CD4-positive, alpha-beta T cell (primary cell): ENCODE measurements at regions not wholly inside any gene's neighbourhood (a gene's known extent, or its start where the extent isn't known, plus 50 kb on each side); places are given as distances from the start of the nearest gene placed in this dataset.

Experiments used
- ATAC-seq: fragments of 200-7000 bp; cut with Tn5 transposase; one replicate; pipeline ENCODE4 v1.10.0; 2022; ENCODE audit warnings: mild to moderate bottlenecking; ENCODE audit not compliant: poor library complexity
- CTCF ChIA-PET: fragments of 350-600 bp; sonication (Branson Sonifier 250); formaldehyde crosslinking; loops from one replicate; lab custom pipeline; 2021; ENCODE audit warnings: antibody characterized with exemption, inconsistent platforms; lab: Charles Lee
- POLR2A ChIA-PET: fragments of 350-600 bp; sonication (Branson Sonifier 250); formaldehyde crosslinking; loops from one replicate; lab custom pipeline; 2021; ENCODE audit warnings: antibody characterized with exemption, inconsistent platforms; lab: Charles Lee
- DNase-seq, 14 experiments: peaks; one replicate each; pipeline ENCODE4 v3.0.0-alpha.2; 2013 to 2020; ENCODE audit warnings: mixed read lengths in 2 of 14
- H3K27ac ChIP-seq, 2 donors: one replicate each; pipeline versions ENCODE4 v1.5.1 to v1.7.0; 2013; ENCODE audit warnings: low read length in 2 of 2, low read depth in 1 of 2, mild to moderate bottlenecking in 1 of 2
- H3K27me3 ChIP-seq, 2 experiments: 1 replicate in 1 of 2; 2 replicates in 1 of 2; pipeline versions ENCODE4 v1.6.1 to v1.7.0; 2013; ENCODE audit warnings: low read length in 2 of 2, control low read depth in 1 of 2, mild to moderate bottlenecking in 1 of 2, moderate library complexity in 1 of 2; ENCODE audit not compliant: insufficient read depth in 2 of 2, control insufficient read depth in 1 of 2
- H3K36me3 ChIP-seq: one replicate; pipeline ENCODE4 v1.6.1; 2013; ENCODE audit warnings: low read length, control low read depth; ENCODE audit not compliant: insufficient read depth
- H3K4me1 ChIP-seq: one replicate; pipeline ENCODE4 v1.6.1; 2013; ENCODE audit warnings: low read length, control low read depth; ENCODE audit not compliant: insufficient read depth
- H3K4me3 ChIP-seq: one replicate; pipeline ENCODE4 v1.5.1; 2013; ENCODE audit warnings: mild to moderate bottlenecking, low read length, moderate library complexity
- H3K9me3 ChIP-seq, 2 experiments: 1 replicate in 1 of 2; 2 replicates in 1 of 2; pipeline versions ENCODE4 v1.6.1 to v1.7.0; 2013; ENCODE audit warnings: low read length in 2 of 2, mild to moderate bottlenecking in 2 of 2, control low read depth in 1 of 2, moderate library complexity in 1 of 2; ENCODE audit not compliant: control insufficient read depth in 1 of 2, insufficient read depth in 1 of 2
- H3K27ac Mint-ChIP-seq: one replicate; pipeline ENCODE4 v1.8.0; 2020; ENCODE audit warnings: mixed read lengths
- H3K27me3 Mint-ChIP-seq: one replicate; pipeline ENCODE4 v1.8.0; 2021; ENCODE audit warnings: mixed read lengths
- H3K36me3 Mint-ChIP-seq: one replicate; pipeline ENCODE4 v1.8.0; 2021; ENCODE audit warnings: low read depth, mixed read lengths
- H3K4me1 Mint-ChIP-seq: one replicate; pipeline ENCODE4 v1.8.0; 2021; ENCODE audit warnings: low read depth, mixed read lengths
- H3K4me3 Mint-ChIP-seq: one replicate; pipeline ENCODE4 v1.8.0; 2020; ENCODE audit warnings: mild to moderate bottlenecking, mixed read lengths
- H3K9me3 Mint-ChIP-seq: one replicate; pipeline ENCODE4 v1.8.0; 2020; ENCODE audit warnings: mixed read lengths
- CTCF ChIP-seq: fragments of 200-600 bp; IDR thresholded peaks from one replicate; pipeline ENCODE4 v1.8.0; 2022; ENCODE audit warnings: antibody characterized with exemption, mild to moderate bottlenecking
- intact Hi-C, 2 experiments: fragments of 100-400 bp; cut with DNase I in 1 of 2; cut with micrococcal nuclease in 1 of 2; formaldehyde crosslinking; loops; one replicate each; pipeline versions ENCODE4 v1.15.1 to v1.9.0; 2023 to 2025; cut with DNase I, micrococcal nuclease

- Histone ChIP-seq H3K36me3 (no peaks in the 10 kb centered on the region), H3K4me1 (no peaks in the 10 kb centered on the region), H3K27me3 (no peaks in the 10 kb centered on the region), H3K27ac (no peak overlapping the region), H3K4me3 (no peak overlapping the region), H3K9me3 (no peaks in the 10 kb centered on the region)
- no peaks in the 10 kb centered on the region for H3K36me3 Mint-ChIP-seq
- no peak overlapping the region for H3K4me3 Mint-ChIP-seq
- no peaks in the 10 kb centered on the region for H3K9me3 Mint-ChIP-seq
- TF ChIP-seq CTCF = no peak
- no peak for DNase-seq
- H3K4me1 Mint-ChIP-seq = no peaks in the 10 kb centered on the region
- intact Hi-C loops = no loop called here
- CTCF ChIA-PET = no interaction called here
- no peak overlapping the region for H3K27ac Mint-ChIP-seq
- H3K27me3 Mint-ChIP-seq = peaks cover 17% of the 10 kb centered on the region
- POLR2A ChIA-PET = no interaction called here
- ATAC-seq = no peak
Measured at GRCh38 chr1:192418552-192419285, 101.9 kb downstream of the RGS21 start.

DNA sequence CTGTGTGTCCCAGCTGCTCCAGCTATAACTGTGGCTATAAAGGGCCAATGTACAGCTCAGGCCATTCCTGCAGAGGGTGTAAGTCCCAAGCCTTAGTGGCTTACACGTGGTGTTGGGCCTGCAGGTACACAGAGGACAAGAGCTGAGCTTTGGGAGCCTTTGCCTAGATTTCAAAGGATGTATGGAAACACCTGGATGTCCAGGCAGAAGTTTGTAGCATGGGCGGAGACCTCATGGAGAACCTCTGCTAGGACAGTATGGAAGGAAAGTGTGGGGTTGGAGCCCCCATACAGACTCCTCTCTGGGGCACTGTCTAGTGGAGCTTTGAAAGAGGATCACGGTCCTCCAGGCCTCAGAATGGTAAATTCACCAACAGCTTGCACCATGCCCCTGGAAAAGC is 113.9 kb downstream of the RGS21 start:
- no peak overlapping the region for H3K27ac Mint-ChIP-seq
- H3K4me3 Mint-ChIP-seq = no peak overlapping the region
- TF ChIP-seq CTCF = no peak
- ChIA-PET CTCF (no interaction called here), POLR2A (no interaction called here)
- intact Hi-C loops = no loop called here
- no peaks in the 10 kb centered on the region for H3K4me1 ChIP-seq
- no peaks in the 10 kb centered on the region for H3K27me3 ChIP-seq
- H3K4me3 ChIP-seq = no peak overlapping the region
- peaks cover 0 to 8% of the 10 kb centered on the region in 2 experiments for H3K9me3 ChIP-seq
- no peak overlapping the region for H3K27ac ChIP-seq
- H3K36me3 Mint-ChIP-seq = no peaks in the 10 kb centered on the region
- no peaks in the 10 kb centered on the region for H3K36me3 ChIP-seq
- DNase-seq (no peak), ATAC-seq (no peak)
- H3K27me3 Mint-ChIP-seq = peaks cover 7% of the 10 kb centered on the region
- no peaks in the 10 kb centered on the region for H3K4me1 Mint-ChIP-seq
- no peaks in the 10 kb centered on the region for H3K9me3 Mint-ChIP-seq

GRCh38 chr1:192435704-192436103 is 118.9 kb downstream of the RGS21 start:
- no peak overlapping the region for H3K27ac Mint-ChIP-seq
- CTCF ChIA-PET = no interaction called here
- no peak for TF ChIP-seq CTCF

More at GRCh38 chr1:192435704-192436103, 118.9 kb downstream of the RGS21 start:
- no peaks in the 10 kb centered on the region for H3K36me3 Mint-ChIP-seq
- no peaks in the 10 kb centered on the region for H3K9me3 Mint-ChIP-seq
- Histone ChIP-seq H3K27me3 (no peaks in the 10 kb centered on the region), H3K9me3 (peaks cover 0 to 4% of the 10 kb centered on the region in 2 experiments), H3K4me1 (no peaks in the 10 kb centered on the region), H3K4me3 (no peak overlapping the region), H3K36me3 (no peaks in the 10 kb centered on the region), H3K27ac (no peak overlapping the region)
- ATAC-seq = no peak
- H3K4me1 Mint-ChIP-seq = no peaks in the 10 kb centered on the region
- intact Hi-C loops = no loop called here
- H3K4me3 Mint-ChIP-seq = no peak overlapping the region
- DNase-seq = no peak
- POLR2A ChIA-PET = no interaction called here
- peaks cover 20% of the 10 kb centered on the region for H3K27me3 Mint-ChIP-seq
